Natural killer cell treated with Interleukin-12 subunit alpha and Interleukin-12 subunit beta and Interleukin-15 and Interleukin-18, amount 100 ng/mL, for 72 hours (primary cell): ENCODE measurements at regions not wholly inside any gene's neighbourhood (a gene's known extent, or its start where the extent isn't known, plus 50 kb on each side); places are given as distances from the start of the nearest gene placed in this dataset.

ENCODE experiments used
- ATAC-seq, 2 donors: fragments of 150-1000 bp; cut with Tn5 transposase in 1 of 2; sonication (Bioruptor Pico), chemical (Tn5 transposase) in 1 of 2; 2 replicates each; pipeline ENCODE4 v1.10.0; 2021
- DNase-seq: peaks from one replicate; pipeline ENCODE4 v3.0.0; 2022; ENCODE audit warnings: low spot score
- H3K27ac Mint-ChIP-seq, 2 donors: 1 replicate in 1 of 2; 2 replicates in 1 of 2; pipeline ENCODE4 v1.8.0; 2022; ENCODE audit warnings: mixed read lengths in 2 of 2, mild to moderate bottlenecking in 1 of 2, moderate library complexity in 1 of 2
- H3K27me3 Mint-ChIP-seq, 2 donors: 1 replicate in 1 of 2; 2 replicates in 1 of 2; pipeline ENCODE4 v1.8.0; 2022; ENCODE audit warnings: mixed read lengths in 2 of 2
- H3K36me3 Mint-ChIP-seq: one replicate; pipeline ENCODE4 v1.8.0; 2022; ENCODE audit warnings: mixed read lengths
- H3K4me1 Mint-ChIP-seq, 2 donors: 1 replicate in 1 of 2; 2 replicates in 1 of 2; pipeline ENCODE4 v1.8.0; 2022; ENCODE audit warnings: low read depth in 2 of 2, mixed read lengths in 2 of 2, mild to moderate bottlenecking in 1 of 2
- H3K4me3 Mint-ChIP-seq: one replicate; pipeline ENCODE4 v1.8.0; 2022; ENCODE audit warnings: mixed read lengths
- H3K9me3 Mint-ChIP-seq: 2 replicates; pipeline ENCODE4 v1.8.0; 2022; ENCODE audit warnings: mixed read lengths

- Mint-ChIP-seq H3K4me1 (no peaks in the 10 kb centered on the region), H3K27me3 (peaks cover 8 to 24% of the 10 kb centered on the region in 2 donors), H3K36me3 (no peaks in the 10 kb centered on the region), H3K9me3 (no peaks in the 10 kb centered on the region), H3K27ac (no peak overlapping the region), H3K4me3 (no peak overlapping the region)
- ATAC-seq (no peak), DNase-seq (no peak)
Observed at GRCh38 chr2:19819097-19820065, 82.4 kb downstream of the TTC32 start.

GRCh38 chr2:19818543-19818942 is 83.2 kb downstream of the TTC32 start:
- ATAC-seq (no peak), DNase-seq (no peak)
- Mint-ChIP-seq H3K36me3 (no peaks in the 10 kb centered on the region), H3K27ac (no peak overlapping the region), H3K4me1 (no peaks in the 10 kb centered on the region), H3K4me3 (no peak overlapping the region), H3K27me3 (peaks cover 2 to 16% of the 10 kb centered on the region in 2 donors), H3K9me3 (no peaks in the 10 kb centered on the region)

- no peak overlapping the region for H3K4me3 Mint-ChIP-seq
- H3K4me1 Mint-ChIP-seq: no peaks in the 10 kb centered on the region
- no peak overlapping the region for H3K27ac Mint-ChIP-seq
- H3K27me3 Mint-ChIP-seq: peaks cover 2 to 12% of the 10 kb centered on the region in 2 donors
- no peaks in the 10 kb centered on the region for H3K36me3 Mint-ChIP-seq
- DNase-seq (no peak), ATAC-seq (no peak)
- H3K9me3 Mint-ChIP-seq: no peaks in the 10 kb centered on the region
Observed at GRCh38 chr2:19818039-19818438, 83.7 kb downstream of the TTC32 start.

DNA sequence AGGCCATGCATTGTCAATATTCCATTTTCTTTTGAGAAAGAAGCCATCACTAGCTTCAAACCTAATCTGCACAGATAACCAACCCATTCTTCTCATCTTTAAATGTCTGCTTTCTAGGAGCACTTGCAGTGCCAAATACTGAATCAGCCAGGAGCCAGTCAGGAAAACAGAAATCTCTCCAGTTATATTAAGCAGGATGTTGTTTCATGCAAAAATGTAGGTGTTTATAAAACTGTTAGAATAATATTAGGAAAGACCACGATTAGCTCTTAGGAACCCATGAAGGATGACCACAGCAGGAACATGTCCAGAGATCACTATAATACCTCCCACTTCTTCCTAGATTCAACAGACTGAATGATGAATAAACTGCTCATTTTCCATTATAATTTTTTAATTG is 86.0 kb downstream of the TTC32 start:
- Mint-ChIP-seq H3K4me3 (no peak overlapping the region), H3K36me3 (no peaks in the 10 kb centered on the region), H3K4me1 (no peaks in the 10 kb centered on the region), H3K9me3 (no peaks in the 10 kb centered on the region), H3K27ac (no peak overlapping the region), H3K27me3 (peaks cover 2 to 14% of the 10 kb centered on the region in 2 donors)
- DNase-seq (no peak), ATAC-seq (no peak)

DNA sequence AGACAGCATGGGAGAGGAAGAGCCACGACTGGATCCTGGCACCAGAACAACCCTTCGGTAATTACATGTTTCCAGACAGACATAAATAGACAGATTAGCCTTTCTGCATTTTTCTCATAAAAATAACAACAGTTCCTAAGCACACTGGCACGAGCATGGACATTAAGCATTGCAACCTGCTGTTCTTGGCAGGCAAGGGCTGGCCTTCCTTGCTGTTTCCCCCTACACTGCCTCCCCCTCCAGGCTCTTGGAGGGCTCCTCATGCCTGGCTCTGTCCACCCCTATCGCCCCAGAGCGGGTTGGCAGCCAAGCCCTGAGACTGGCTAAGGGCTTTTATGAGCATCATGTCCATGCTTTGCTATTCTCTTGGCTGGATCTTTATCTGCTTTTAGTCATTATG is 89.6 kb downstream of the TTC32 start:
- no peak for ATAC-seq
- H3K27ac Mint-ChIP-seq: no peak overlapping the region

DNA sequence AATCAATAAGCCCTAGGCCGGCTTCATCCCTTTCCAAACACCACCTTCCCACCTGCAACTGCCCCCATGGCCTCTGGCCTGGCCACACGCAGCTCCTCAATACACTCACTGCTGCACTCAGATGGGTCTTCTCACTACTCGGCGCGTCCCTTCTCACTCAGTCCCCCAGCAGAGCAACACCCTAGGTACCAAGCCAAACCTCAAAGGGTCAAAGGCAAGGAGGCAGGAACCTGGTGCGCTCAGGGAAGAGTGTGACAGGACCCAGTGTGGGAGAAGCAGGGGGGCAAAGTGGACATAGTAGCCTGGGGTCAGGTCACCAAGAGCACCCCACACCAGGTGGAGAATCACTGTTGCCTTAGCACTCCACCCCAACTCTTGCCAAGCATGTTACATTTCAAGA is 90.6 kb downstream of the TTC32 start:
- DNase-seq (no peak), ATAC-seq (no peak)
- no peaks in the 10 kb centered on the region for H3K4me1 Mint-ChIP-seq
- H3K36me3 Mint-ChIP-seq: no peaks in the 10 kb centered on the region
- H3K27ac Mint-ChIP-seq: no peak overlapping the region
- H3K4me3 Mint-ChIP-seq: no peak overlapping the region
- H3K27me3 Mint-ChIP-seq: peaks cover 2 to 14% of the 10 kb centered on the region in 2 donors
- no peaks in the 10 kb centered on the region for H3K9me3 Mint-ChIP-seq

More for the DNA sequence above, 89.6 kb downstream of the TTC32 start:
- Mint-ChIP-seq H3K9me3 (no peaks in the 10 kb centered on the region), H3K4me3 (no peak overlapping the region), H3K27me3 (peaks cover 2 to 14% of the 10 kb centered on the region in 2 donors), H3K36me3 (no peaks in the 10 kb centered on the region), H3K4me1 (no peaks in the 10 kb centered on the region)
- no peak for DNase-seq

- ATAC-seq: no peak
- Mint-ChIP-seq H3K4me1 (no peaks in the 10 kb centered on the region), H3K4me3 (no peak overlapping the region), H3K27me3 (peaks cover 2 to 14% of the 10 kb centered on the region in 2 donors), H3K27ac (no peak overlapping the region), H3K9me3 (no peaks in the 10 kb centered on the region), H3K36me3 (no peaks in the 10 kb centered on the region)
- DNase-seq: no peak
Observed at GRCh38 chr2:19810637-19811036, 91.1 kb downstream of the TTC32 start.

GRCh38 chr2:19810148-19810547 is 91.6 kb downstream of the TTC32 start:
- no peak for DNase-seq
- H3K4me1 Mint-ChIP-seq: no peaks in the 10 kb centered on the region
- H3K27me3 Mint-ChIP-seq: peaks cover 2 to 14% of the 10 kb centered on the region in 2 donors
- ATAC-seq: no peak
- no peak overlapping the region for H3K4me3 Mint-ChIP-seq
- H3K9me3 Mint-ChIP-seq: no peaks in the 10 kb centered on the region
- H3K27ac Mint-ChIP-seq: no peak overlapping the region
- no peaks in the 10 kb centered on the region for H3K36me3 Mint-ChIP-seq

DNA sequence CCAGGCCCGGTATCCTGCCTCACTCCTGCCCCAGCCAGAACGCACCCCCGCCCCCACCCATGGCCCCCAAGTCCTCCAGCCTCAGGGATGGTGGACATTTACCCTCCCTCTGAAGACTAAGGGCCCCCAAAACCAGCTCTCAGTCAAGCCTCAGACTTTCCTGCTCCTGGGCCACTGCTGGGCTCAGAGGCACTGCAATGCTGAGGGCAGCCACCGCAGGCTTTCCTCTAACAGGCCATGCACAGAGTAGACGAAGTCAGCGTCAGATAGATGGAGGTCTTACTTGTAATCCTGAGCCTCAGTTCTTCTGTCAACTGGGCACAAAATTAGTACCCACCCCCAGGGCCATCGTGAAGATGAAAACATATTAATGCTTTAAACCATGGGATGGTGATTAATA is 92.6 kb downstream of the TTC32 start:
- Mint-ChIP-seq H3K4me1 (no peaks in the 10 kb centered on the region), H3K27me3 (peaks cover 0 to 7% of the 10 kb centered on the region in 2 donors), H3K9me3 (no peaks in the 10 kb centered on the region), H3K27ac (no peak overlapping the region), H3K4me3 (no peak overlapping the region), H3K36me3 (no peaks in the 10 kb centered on the region)
- ATAC-seq: no peak
- DNase-seq: no peak

- Mint-ChIP-seq H3K27ac (no peak overlapping the region), H3K9me3 (no peaks in the 10 kb centered on the region), H3K36me3 (no peaks in the 10 kb centered on the region), H3K27me3 (peaks cover 0 to 11% of the 10 kb centered on the region in 2 donors), H3K4me1 (no peaks in the 10 kb centered on the region), H3K4me3 (no peak overlapping the region)
- no peak for DNase-seq
- no peak for ATAC-seq
Observed at GRCh38 chr2:19807866-19808265, 93.9 kb downstream of the TTC32 start.

DNA sequence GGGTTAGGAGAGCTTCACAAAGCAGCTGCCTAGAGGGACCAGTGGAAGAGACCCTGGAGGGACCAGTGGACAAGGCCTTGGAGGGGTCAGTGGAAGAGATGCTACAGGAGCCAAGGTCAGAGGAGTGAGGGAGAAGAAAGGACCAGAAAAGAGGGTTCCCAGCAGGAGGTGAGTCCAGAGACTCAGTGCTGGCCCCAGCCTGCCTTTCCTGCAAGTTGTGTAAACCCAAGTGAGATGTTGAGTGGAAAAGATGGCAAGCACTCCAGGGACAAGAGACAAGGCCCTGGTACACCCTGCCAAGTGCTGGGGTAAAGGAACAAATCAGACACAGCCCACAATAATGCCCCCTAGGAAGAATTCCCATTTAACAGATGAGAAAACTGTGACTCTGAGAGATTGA is 94.4 kb downstream of the TTC32 start:
- no peak for DNase-seq
- ATAC-seq: no peak
- H3K36me3 Mint-ChIP-seq: no peaks in the 10 kb centered on the region
- H3K27ac Mint-ChIP-seq: no peak overlapping the region
- H3K4me3 Mint-ChIP-seq: no peak overlapping the region
- H3K9me3 Mint-ChIP-seq: no peaks in the 10 kb centered on the region
- no peaks in the 10 kb centered on the region for H3K4me1 Mint-ChIP-seq
- peaks cover 0 to 7% of the 10 kb centered on the region in 2 donors for H3K27me3 Mint-ChIP-seq

GRCh38 chr2:19806591-19806990 is 95.2 kb downstream of the TTC32 start:
- DNase-seq (no peak), ATAC-seq (peak in 1 of 2 donors; percentile 40)
- Mint-ChIP-seq H3K9me3 (no peaks in the 10 kb centered on the region), H3K27ac (no peak overlapping the region), H3K36me3 (no peaks in the 10 kb centered on the region), H3K4me1 (no peaks in the 10 kb centered on the region), H3K4me3 (no peak overlapping the region), H3K27me3 (peaks cover 0 to 7% of the 10 kb centered on the region in 2 donors)

DNA sequence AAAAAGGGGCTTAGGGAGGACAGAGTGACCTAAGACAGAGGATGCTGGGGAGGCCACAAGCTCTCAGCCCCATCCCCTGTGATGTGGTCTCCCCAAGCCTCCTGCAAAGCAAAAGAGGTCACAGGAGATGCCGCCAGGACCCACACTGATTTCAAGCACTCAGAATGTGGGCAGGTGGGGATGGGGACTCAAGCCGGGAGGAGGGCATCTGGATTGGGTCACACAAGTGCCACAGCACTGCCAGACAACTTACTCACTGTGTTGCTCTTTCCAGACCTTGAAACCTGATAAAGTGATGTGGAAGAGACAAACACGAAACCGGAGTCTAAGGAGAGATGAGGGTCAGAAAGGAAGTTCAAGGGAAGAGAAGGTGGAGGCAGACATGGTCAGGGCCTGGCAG is 95.7 kb downstream of the TTC32 start:
- Mint-ChIP-seq H3K4me3 (no peak overlapping the region), H3K4me1 (no peaks in the 10 kb centered on the region)

DNA sequence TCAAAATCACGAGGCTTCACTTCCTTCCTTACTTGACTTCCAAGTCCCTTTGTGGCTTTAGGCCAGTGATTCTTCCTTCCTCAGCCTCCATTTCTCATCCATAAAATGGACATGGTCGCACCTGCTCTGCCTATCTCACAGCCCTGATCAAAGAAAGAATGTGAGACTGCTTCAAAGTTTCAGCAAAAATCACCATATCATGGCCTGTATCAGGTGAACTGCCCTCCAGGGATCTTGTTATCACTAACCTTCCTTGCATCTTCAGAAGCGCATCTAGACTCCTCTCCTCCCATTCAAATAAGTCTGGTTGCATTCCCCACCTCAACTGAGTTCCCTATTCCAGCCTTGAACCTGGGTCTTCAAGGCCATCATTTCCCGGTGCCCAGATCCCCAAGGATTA is 96.5 kb downstream of the TTC32 start:
- Mint-ChIP-seq H3K4me1 (no peaks in the 10 kb centered on the region), H3K36me3 (no peaks in the 10 kb centered on the region), H3K27me3 (peaks cover 0 to 7% of the 10 kb centered on the region in 2 donors), H3K4me3 (no peak overlapping the region), H3K27ac (no peak overlapping the region), H3K9me3 (no peaks in the 10 kb centered on the region)
- ATAC-seq (no peak), DNase-seq (no peak)

More for the DNA sequence above, 95.7 kb downstream of the TTC32 start:
- no peak for ATAC-seq
- Mint-ChIP-seq H3K36me3 (no peaks in the 10 kb centered on the region), H3K27me3 (peaks cover 0 to 7% of the 10 kb centered on the region in 2 donors), H3K9me3 (no peaks in the 10 kb centered on the region), H3K27ac (no peak overlapping the region)
- no peak for DNase-seq
